GM21528 (cell line): ENCODE measurements at regions not wholly inside any gene's neighbourhood (a gene's known extent, or its start where the extent isn't known, plus 50 kb on each side); places are given as distances from the start of the nearest gene placed in this dataset.

Experiments used
- ATAC-seq: cut with Tn5 transposase; IDR thresholded peaks from one replicate; pipeline ENCODE4 v1.9.1; 2021; ENCODE audit warnings: mild to moderate bottlenecking, moderate library complexity; ENCODE audit not compliant: unreplicated experiment, low FRiP score

DNA sequence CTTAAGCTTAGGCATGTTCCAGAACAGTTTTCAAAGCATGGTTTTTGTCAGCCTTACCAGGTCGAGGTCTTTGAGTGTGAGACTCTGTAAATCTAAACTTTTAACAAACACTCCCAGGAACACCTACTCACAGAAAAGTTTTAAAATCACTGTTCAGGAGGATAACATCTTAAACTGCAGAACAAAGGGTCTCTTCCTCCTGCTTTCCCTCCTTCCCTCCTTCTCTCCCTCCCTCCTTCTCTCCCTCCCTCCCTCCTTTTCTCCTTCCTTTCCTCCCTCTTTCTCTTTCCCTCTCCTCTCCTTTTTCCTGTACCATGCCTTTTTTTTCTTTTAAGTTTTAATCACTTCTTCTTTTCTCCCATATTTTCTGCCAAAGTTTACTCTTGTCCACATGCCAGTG lies 153.5 kb upstream of the MAF start:
- no peak for ATAC-seq

GRCh38 chr16:79753286-79753685 lies 152.7 kb upstream of the MAF start:
- ATAC-seq = no peak

GRCh38 chr16:79752396-79752795 lies 151.9 kb upstream of the MAF start:
- ATAC-seq = no peak

GRCh38 chr16:79751471-79752184 lies 151.1 kb upstream of the MAF start:
- no peak for ATAC-seq

DNA sequence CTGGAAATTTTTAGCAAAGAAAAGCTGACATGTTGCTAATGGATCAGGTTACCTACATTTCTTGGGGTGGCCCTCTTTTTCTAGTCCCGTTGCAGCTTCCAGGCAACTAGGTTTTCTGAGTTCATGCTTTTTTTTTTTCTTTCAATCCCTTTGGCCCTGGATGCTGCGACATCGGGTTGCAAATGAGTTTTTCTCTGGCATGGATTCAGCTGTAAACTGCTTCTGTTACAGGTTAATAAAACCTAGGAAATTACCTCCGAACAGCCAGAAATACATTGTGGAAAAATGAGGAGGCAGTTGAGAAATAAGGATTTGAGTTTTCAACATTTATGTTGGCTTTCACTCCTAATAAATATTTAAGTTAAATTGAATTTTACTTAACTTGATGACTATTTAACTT lies 149.8 kb upstream of the MAF start:
- no peak for ATAC-seq

- no peak for ATAC-seq
Measured at GRCh38 chr16:79748629-79749028, 148.1 kb upstream of the MAF start.

DNA sequence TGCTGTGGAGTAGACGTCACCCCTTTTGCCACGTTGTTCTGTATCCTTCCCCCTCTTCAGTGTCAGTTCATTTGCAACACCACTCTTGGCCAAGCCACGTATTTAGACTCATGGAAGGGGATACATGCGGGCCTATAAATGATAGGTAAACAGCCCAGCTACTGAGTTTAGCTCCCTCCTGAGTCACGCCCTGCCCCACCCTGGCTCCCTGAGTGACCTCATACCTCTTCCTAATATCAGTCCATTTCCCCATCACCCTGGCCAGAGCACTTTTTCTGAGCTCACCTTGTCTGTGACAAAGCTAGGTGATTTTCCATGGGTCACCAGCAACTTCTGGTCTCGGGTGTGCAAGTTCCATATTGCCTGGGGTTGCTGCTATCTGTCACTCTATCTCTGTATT lies 147.2 kb upstream of the MAF start:
- ATAC-seq = no peak

DNA sequence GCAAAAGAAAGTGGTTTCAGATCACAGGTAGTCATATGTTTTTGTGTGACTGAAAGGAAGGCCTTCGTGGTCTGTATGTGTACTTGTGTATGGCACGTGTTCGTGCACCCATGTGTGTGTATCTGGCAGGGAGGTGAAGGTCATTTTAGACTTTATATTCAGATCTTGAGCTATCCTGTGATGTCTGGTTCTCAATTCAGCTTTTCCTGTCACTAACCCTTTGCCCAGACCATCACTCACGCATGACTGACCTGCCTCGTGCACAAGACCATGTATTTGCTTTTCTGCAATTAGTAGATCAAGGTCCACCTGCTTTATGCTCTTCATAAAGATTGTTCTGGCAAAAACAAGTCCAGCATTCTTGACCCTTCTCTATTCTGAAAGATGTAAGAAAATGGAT lies 139.7 kb upstream of the MAF start:
- no peak for ATAC-seq

- no peak for ATAC-seq
Measured at GRCh38 chr16:79735271-79735670, 134.7 kb upstream of the MAF start.

- no peak for ATAC-seq
Measured at GRCh38 chr16:79734721-79735120, 134.2 kb upstream of the MAF start.

GRCh38 chr16:79728923-79729240 lies 128.3 kb upstream of the MAF start:
- no peak for ATAC-seq

DNA sequence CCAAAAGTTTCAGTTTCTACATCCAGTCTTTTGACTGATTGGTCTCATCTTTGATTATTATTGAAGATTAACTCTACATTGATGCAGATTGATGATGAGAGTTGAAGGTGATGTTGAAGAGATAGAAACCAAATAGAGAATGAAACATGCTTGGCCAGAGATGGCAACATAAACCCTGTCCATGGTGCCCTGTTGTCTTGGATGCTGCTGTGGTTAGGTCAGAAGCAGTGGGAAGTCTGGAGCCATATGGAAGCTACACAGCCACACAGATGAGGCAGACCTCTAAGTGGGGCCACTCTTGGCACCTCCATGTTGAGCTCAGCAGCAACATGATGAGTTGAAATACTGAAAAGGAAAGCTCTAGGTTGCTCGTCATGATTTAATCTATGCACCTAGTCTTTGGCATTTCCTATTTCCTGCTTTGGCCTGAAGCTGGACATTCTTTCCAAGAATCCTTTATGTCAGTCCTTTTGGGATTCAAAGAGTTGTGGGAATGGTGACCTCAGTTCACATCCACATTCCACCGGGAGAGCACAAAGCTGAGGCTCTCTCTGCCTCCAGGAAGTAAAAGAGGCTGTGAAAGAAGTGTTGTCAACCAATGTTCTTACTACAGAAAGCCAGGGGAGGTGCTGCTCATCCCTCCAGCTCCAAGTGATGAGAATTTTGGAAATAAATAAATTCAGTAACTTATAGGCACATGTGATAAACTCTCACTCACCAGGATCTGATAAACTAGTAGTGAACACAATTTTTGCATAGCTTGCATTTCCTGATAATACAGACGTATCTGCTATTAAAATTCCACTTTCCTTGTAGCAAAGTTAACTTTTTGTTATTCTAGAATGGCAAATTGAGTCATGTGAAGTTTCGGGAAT lies 127.7 kb upstream of the MAF start:
- no peak for ATAC-seq

GRCh38 chr16:79726902-79727301 lies 126.4 kb upstream of the MAF start:
- no peak for ATAC-seq

GRCh38 chr16:79725051-79725450 lies 124.5 kb upstream of the MAF start:
- ATAC-seq = no peak

GRCh38 chr16:79723583-79724168 lies 123.1 kb upstream of the MAF start:
- no peak for ATAC-seq

DNA sequence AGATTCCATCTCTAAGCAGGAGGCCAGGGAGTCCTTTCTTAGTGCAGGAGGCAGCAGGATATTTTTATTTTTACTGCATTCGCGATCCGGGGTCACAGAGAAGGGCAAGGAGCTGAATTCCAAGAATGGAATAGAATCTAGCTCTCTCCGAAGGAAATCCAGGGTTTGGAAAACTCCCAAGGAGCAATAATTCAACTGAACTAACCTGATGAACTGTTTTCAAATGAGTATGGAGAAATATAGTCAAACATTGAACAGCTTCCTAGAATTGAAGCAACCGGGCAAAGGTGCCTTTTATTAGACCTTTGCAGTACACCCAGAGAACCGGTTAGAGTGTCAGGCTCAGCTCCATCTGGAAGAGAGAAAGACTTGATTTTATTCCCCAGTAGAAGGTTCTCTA lies 120.7 kb upstream of the MAF start:
- ATAC-seq = no peak

GRCh38 chr16:79717333-79718137 lies 117.0 kb upstream of the MAF start:
- no peak for ATAC-seq

DNA sequence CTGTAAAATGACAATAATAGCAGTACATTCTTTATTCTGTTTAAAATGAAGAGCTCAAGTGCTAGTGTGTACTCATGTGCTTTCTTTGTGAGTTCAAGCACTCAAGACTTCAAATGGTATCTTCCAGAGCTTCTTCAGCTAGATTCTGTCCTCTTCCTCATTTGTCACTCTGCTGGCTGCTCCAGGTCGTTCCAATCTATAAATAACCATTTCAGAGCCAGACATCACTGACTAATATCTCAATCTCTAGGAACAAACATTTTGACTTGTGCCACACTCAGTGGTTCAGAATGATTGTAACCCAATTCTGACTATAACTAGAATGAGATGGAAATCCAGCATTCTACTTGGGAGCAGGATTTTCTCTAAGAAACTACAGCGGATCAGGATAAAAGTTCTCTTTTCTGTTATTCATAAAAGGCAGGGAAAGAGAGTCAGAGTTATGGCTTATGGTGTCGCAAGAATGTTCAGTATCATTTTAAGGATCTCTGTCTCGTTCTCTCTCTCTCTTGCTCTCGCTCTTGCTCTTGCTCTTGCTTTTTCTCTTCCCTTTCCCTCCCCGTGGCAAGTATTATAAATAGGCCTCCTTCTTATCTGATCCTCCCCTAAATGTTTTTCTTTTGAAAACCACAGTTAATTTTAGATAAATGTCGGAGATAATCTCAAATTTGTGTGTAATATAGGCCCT lies 116.3 kb upstream of the MAF start:
- ATAC-seq = no peak

DNA sequence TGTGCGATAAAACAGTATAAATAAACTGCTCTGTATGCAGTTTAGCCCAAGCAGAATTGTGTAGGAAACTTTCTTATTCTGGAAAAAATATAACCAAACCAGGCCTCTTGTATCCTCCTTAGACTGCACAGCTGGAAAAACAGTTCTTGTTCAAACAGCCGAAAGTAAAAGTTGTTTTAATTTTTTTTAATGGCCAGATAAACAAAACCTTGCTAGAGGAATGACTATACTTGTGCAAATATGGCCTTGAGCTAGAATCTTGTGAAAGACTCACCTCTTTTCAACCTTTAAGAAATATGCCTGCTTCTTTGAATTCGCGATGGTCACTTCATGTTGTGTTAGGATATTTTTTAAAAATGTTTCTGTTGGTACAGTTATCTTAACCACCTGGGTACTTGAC lies 114.5 kb upstream of the MAF start:
- ATAC-seq = no peak

DNA sequence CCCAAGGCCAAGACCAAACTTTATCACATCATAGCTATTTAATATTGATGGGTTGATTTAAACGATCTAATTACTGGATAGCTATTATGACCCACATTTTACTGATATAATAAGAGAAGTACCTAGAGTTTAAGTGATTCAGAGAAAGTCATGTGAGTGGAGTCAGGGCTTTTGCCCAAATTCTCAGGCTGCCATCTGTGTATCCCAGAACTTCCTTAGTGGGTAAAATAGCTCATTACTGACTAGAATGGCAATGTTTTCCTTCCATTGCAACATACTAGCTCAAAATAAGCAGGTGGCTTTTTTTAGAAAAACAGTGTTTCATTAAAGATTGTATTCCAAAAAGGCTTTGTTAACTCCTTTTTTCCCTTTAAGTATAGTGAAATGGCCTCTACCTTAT lies 113.9 kb upstream of the MAF start:
- no peak for ATAC-seq
